SK-N-MC (cell line): ENCODE measurements at regions not wholly inside any gene's neighbourhood (a gene's known extent, or its start where the extent isn't known, plus 50 kb on each side); places are given as distances from the start of the nearest gene placed in this dataset.

Experiments used
- EZH2 ChIP-seq: fragments of 200-600 bp; sonication (generic); IDR thresholded peaks from one replicate; pipeline ENCODE4 v1.6.1; 2017; ENCODE audit warnings: antibody characterized with exemption
- FOXP2 ChIP-seq: optimal IDR thresholded peaks from 2 replicates; pipeline ENCODE3; 2011; ENCODE audit warnings: mild to moderate bottlenecking, moderate library complexity; ENCODE audit not compliant: insufficient read depth; ENCODE audit errors: extremely low read length, control extremely low read depth
- POLR2AphosphoS5 ChIP-seq: IDR thresholded peaks from 2 replicates; pipeline ENCODE4 v1.6.1; 2012; ENCODE audit warnings: mild to moderate bottlenecking, low read depth, low read length, borderline replicate concordance

GRCh38 chr4:3700223-3700622 lies 66.0 kb upstream of the ADRA2C start:
- no peak for TF ChIP-seq POLR2AphosphoS5
- TF ChIP-seq EZH2 = no peak
- no peak for TF ChIP-seq FOXP2
